Loucy (cell line): ENCODE measurements at regions not wholly inside any gene's neighbourhood (a gene's known extent, or its start where the extent isn't known, plus 50 kb on each side); places are given as distances from the start of the nearest gene placed in this dataset.

Source experiments
- CTCF ChIP-seq: fragments of 200-600 bp; sonication (generic); conservative IDR thresholded peaks from 2 replicates; pipeline ENCODE4 v1.5.1; 2014; ENCODE audit warnings: mild to moderate bottlenecking, antibody characterized with exemption, low read length
- EZH2phosphoT487 ChIP-seq: fragments of 200-600 bp; IDR thresholded peaks from 2 replicates; pipeline ENCODE4 v1.6.1; 2018; ENCODE audit warnings: antibody characterized with exemption, mild to moderate bottlenecking, moderate library complexity, borderline replicate concordance

DNA sequence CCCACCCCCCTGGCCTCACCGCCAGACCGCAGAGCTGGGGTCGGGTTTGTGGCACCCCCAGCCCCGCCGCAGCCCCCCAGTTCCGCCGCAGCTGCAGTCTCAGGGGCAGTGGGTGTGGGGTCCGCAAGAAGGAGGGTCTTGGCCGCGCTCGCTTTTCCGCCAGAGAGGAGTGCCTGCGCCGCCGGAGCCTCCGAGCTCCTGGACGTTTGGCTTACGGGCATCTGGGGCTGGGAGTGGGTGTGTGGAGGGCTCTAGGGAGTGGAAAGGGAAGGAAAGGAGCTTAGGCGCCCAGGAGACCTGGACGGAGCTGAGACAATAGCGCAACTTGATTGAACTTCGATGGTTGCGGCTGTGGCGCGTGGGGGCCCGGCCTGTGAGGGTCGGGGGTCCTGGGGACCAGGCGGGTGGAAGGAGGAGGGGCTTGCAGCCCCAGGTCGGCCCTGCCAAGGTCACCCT lies 88.8 kb upstream of the IPO9 start:
- TF ChIP-seq CTCF (no peak), EZH2phosphoT487 (no peak)
